ENCODE measurements at regions not wholly inside any gene's neighbourhood (a gene's known extent, or its start where the extent isn't known, plus 50 kb on each side); places are given as distances from the start of the nearest gene placed in this dataset.

GRCh38 chr12:67039995-67040860 lies 228.9 kb upstream of the CAND1 start:
- no peak overlapping the region for H3K9ac ChIP-seq (replicated peaks; ENCODE audit: extremely low read depth, insufficient read depth, low read length)
- TF ChIP-seq MYC (IDR thresholded peaks at IDR 0.05; ENCODE audit: low read depth, low read length), result no peak
- no peak for TF ChIP-seq JUN (IDR thresholded peaks at IDR 0.05; ENCODE audit: borderline replicate concordance, insufficient read depth, insufficient read length, low read depth)
- no peak for TF ChIP-seq FOS (IDR thresholded peaks at IDR 0.05; ENCODE audit: borderline replicate concordance, insufficient read depth, low read length)
- TF ChIP-seq GATA2 (IDR thresholded peaks at IDR 0.05; ENCODE audit: insufficient read depth, insufficient read length, low read depth, low read length), result no peak
- no peak for TF ChIP-seq MAX (IDR thresholded peaks at IDR 0.05; ENCODE audit: insufficient read depth, insufficient read length)
- dilution Hi-C loops (cut with MboI; ENCODE audit: extremely low pct_ligation_motif_present, low sequenced_read_pairs) (no loop called here), intact Hi-C loops (cut with micrococcal nuclease) (no loop called here)
- no peaks in the 10 kb centered on the region for H4K20me1 ChIP-seq (replicated peaks; ENCODE audit: control insufficient read depth, extremely low read depth, insufficient read depth, low read length)
- ChIA-PET CTCF (no interaction called here), POLR2A (no interaction called here)
- DNase-seq (ENCODE audit: low read depth, low spot score), result no peak
- H3K4me2 ChIP-seq (ENCODE audit: insufficient read depth, low read length), result no peak overlapping the region
- no peak overlapping the region for H2AFZ ChIP-seq (ENCODE audit: low read depth, low read length)
- no peak overlapping the region for H3K4me3 ChIP-seq (replicated peaks in 1 of 3; ENCODE audit: insufficient read depth in 1 of 3, low read depth in 1 of 3, low read length in 3 of 3)
- no peaks in the 10 kb centered on the region for H3K9me3 ChIP-seq (replicated peaks; ENCODE audit: control insufficient read depth, insufficient read depth, low read length)
- no peak overlapping the region for H3K27ac ChIP-seq (ENCODE audit: insufficient read depth, low read depth, low read length)
- no peak for FAIRE-seq
- no peaks in the 10 kb centered on the region for H3K27me3 ChIP-seq (ENCODE audit: control insufficient read depth in 2 of 2, insufficient read depth in 2 of 2, low read length in 2 of 2)
- no peaks in the 10 kb centered on the region for H3K36me3 ChIP-seq (ENCODE audit: control insufficient read depth in 2 of 2, extremely low read depth in 1 of 2, insufficient read depth in 2 of 2, low read length in 2 of 2)
- H3K4me1 ChIP-seq (ENCODE audit: control insufficient read depth, extremely low read depth, insufficient read depth, low read length), result no peaks in the 10 kb centered on the region
- no TSS peak for BruUV-seq (replicated peaks)
- H3K79me2 ChIP-seq (ENCODE audit: control insufficient read depth, insufficient read depth, low read length), result no peaks in the 10 kb centered on the region
- H3K9me1 ChIP-seq (replicated peaks; ENCODE audit: control insufficient read depth, extremely low read depth, insufficient read depth, low read length), result no peaks in the 10 kb centered on the region

- no peaks in the 10 kb centered on the region for H3K36me3 ChIP-seq (ENCODE audit: control insufficient read depth in 2 of 2, extremely low read depth in 1 of 2, insufficient read depth in 2 of 2, low read length in 2 of 2)
- no peak overlapping the region for H3K27ac ChIP-seq (ENCODE audit: insufficient read depth, low read depth, low read length)
- DNase-seq (ENCODE audit: low read depth, low spot score) (no peak), FAIRE-seq (no peak)
- H3K4me2 ChIP-seq (ENCODE audit: insufficient read depth, low read length), result no peak overlapping the region
- H3K9me1 ChIP-seq (replicated peaks; ENCODE audit: control insufficient read depth, extremely low read depth, insufficient read depth, low read length), result no peaks in the 10 kb centered on the region
- H3K4me1 ChIP-seq (ENCODE audit: control insufficient read depth, extremely low read depth, insufficient read depth, low read length), result no peaks in the 10 kb centered on the region
- no peaks in the 10 kb centered on the region for H4K20me1 ChIP-seq (replicated peaks; ENCODE audit: control insufficient read depth, extremely low read depth, insufficient read depth, low read length)
- no peaks in the 10 kb centered on the region for H3K79me2 ChIP-seq (ENCODE audit: control insufficient read depth, insufficient read depth, low read length)
- no TSS peak for BruUV-seq (replicated peaks)
- TF ChIP-seq POLR2AphosphoS5 (IDR thresholded peaks at IDR 0.05; ENCODE audit: insufficient read depth, low read depth, low read length) (no peak), FOS (IDR thresholded peaks at IDR 0.05; ENCODE audit: borderline replicate concordance, insufficient read depth, low read length) (no peak), EZH2 (IDR thresholded peaks at IDR 0.05; ENCODE audit: borderline replicate concordance, low read depth, low read length, severe bottlenecking) (no peak)
- no peaks in the 10 kb centered on the region for H3K27me3 ChIP-seq (ENCODE audit: control insufficient read depth in 2 of 2, insufficient read depth in 2 of 2, low read length in 2 of 2)
- no peak overlapping the region for H3K4me3 ChIP-seq (replicated peaks in 1 of 3; ENCODE audit: insufficient read depth in 1 of 3, low read depth in 1 of 3, low read length in 3 of 3)
- intact Hi-C loops (cut with micrococcal nuclease), result no loop called here
- no peaks in the 10 kb centered on the region for H3K9me3 ChIP-seq (replicated peaks; ENCODE audit: control insufficient read depth, insufficient read depth, low read length)
- CTCF ChIA-PET, result no interaction called here
- dilution Hi-C loops (cut with MboI; ENCODE audit: extremely low pct_ligation_motif_present, low sequenced_read_pairs), result no loop called here
- no peak overlapping the region for H3K9ac ChIP-seq (replicated peaks; ENCODE audit: extremely low read depth, insufficient read depth, low read length)
- H2AFZ ChIP-seq (ENCODE audit: low read depth, low read length), result no peak overlapping the region
- POLR2A ChIA-PET, result no interaction called here
Observed at GRCh38 chr12:67040861-67041137, 228.4 kb upstream of the CAND1 start.
